Osteoblast (primary cell): ENCODE measurements at regions not wholly inside any gene's neighbourhood (a gene's known extent, or its start where the extent isn't known, plus 50 kb on each side); places are given as distances from the start of the nearest gene placed in this dataset.
"Not testable (repeated sequence)": the region's sequence is repeated elsewhere in the genome, so short reads cannot be mapped to it uniquely, and the experiment has no call there.

Experiments
- DNase-seq: peaks from one replicate; pipeline ENCODE4 v3.0.0; 2011; ENCODE audit warnings: low spot score, mixed read lengths; ENCODE audit not compliant: insufficient read length; ENCODE audit errors: missing footprints
- H2AFZ ChIP-seq: 2 replicates; pipeline ENCODE4 v1.6.0; 2011; ENCODE audit warnings: mild to moderate bottlenecking, low read length
- H3K27ac ChIP-seq: 2 replicates; pipeline ENCODE4 v1.5.1; 2011; ENCODE audit warnings: mild to moderate bottlenecking, low read depth, low read length, moderate library complexity
- H3K27me3 ChIP-seq: 2 replicates; pipeline ENCODE4 v1.6.0; 2012; ENCODE audit warnings: mild to moderate bottlenecking, control low read depth, inconsistent platforms, low read length, moderate library complexity; ENCODE audit not compliant: insufficient read depth
- H3K36me3 ChIP-seq: 2 replicates; pipeline ENCODE4 v1.5.1; 2011; ENCODE audit warnings: mild to moderate bottlenecking, low read length, control low read depth, moderate library complexity; ENCODE audit not compliant: insufficient read depth
- H3K4me1 ChIP-seq: 2 replicates; pipeline ENCODE4 v1.5.1; 2011; ENCODE audit warnings: mild to moderate bottlenecking, low read length, control low read depth, moderate library complexity; ENCODE audit not compliant: insufficient read depth
- H3K4me2 ChIP-seq: 2 replicates; pipeline ENCODE4 v1.6.0; 2011; ENCODE audit warnings: mild to moderate bottlenecking, low read length; ENCODE audit not compliant: insufficient read depth
- H3K4me3 ChIP-seq: fragments of 200-600 bp; sonication (generic); 3 replicates; pipeline ENCODE4 v1.5.1; 2012; ENCODE audit warnings: mild to moderate bottlenecking, low read length, inconsistent platforms; ENCODE audit not compliant: insufficient read depth
- H3K79me2 ChIP-seq: 2 replicates; pipeline ENCODE4 v1.6.0; 2012; ENCODE audit warnings: mild to moderate bottlenecking, low read length, control low read depth, inconsistent platforms; ENCODE audit not compliant: insufficient read depth
- H3K9me3 ChIP-seq: 2 replicates; pipeline ENCODE4 v1.5.1; 2011; ENCODE audit warnings: low read depth, low read length, control low read depth
- H4K20me1 ChIP-seq: 2 replicates; pipeline ENCODE4 v1.6.0; 2012; ENCODE audit warnings: mild to moderate bottlenecking, low read length, control low read depth; ENCODE audit not compliant: insufficient read depth
- TF ChIP-seq, protein P1 (sequence below): IDR thresholded peaks from 2 replicates; pipeline ENCODE4 v1.5.1; 2011; ENCODE audit warnings: mild to moderate bottlenecking, low read depth, low read length, moderate library complexity; ENCODE audit errors: extremely low read depth

DNA sequence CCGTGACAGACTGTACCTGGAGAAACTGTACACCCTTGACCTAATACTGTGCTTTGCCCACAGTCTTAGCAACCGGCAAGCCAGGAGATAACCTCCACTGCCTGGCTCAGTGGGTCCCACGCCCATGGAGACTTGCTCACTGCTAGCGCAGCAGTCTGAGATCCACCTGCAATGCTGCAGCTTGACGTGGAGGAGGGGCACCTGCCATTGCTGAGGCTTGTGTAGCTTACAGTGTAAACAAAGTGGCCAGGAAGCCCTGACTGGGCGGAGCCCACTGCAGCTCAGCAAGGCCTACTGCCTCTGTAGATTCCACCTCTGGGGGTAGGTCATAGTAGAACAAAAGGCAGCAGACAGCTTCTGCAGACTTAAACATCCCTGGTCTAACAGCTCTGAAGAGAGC is 189.3 kb downstream of the EDEM1 start:
- H3K4me2 ChIP-seq, result no peak overlapping the region
- DNase-seq, result no peak
- no peak overlapping the region for H3K4me3 ChIP-seq
- TF ChIP-seq, protein P1, sequence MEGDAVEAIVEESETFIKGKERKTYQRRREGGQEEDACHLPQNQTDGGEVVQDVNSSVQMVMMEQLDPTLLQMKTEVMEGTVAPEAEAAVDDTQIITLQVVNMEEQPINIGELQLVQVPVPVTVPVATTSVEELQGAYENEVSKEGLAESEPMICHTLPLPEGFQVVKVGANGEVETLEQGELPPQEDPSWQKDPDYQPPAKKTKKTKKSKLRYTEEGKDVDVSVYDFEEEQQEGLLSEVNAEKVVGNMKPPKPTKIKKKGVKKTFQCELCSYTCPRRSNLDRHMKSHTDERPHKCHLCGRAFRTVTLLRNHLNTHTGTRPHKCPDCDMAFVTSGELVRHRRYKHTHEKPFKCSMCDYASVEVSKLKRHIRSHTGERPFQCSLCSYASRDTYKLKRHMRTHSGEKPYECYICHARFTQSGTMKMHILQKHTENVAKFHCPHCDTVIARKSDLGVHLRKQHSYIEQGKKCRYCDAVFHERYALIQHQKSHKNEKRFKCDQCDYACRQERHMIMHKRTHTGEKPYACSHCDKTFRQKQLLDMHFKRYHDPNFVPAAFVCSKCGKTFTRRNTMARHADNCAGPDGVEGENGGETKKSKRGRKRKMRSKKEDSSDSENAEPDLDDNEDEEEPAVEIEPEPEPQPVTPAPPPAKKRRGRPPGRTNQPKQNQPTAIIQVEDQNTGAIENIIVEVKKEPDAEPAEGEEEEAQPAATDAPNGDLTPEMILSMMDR, result no peak
- no peaks in the 10 kb centered on the region for H3K36me3 ChIP-seq
- H2AFZ ChIP-seq, result no peak overlapping the region
- H3K79me2 ChIP-seq, result no peaks in the 10 kb centered on the region
- H3K27ac ChIP-seq, result no peak overlapping the region
- no peaks in the 10 kb centered on the region for H4K20me1 ChIP-seq
- no peaks in the 10 kb centered on the region for H3K9me3 ChIP-seq
- H3K27me3 ChIP-seq, result no peaks in the 10 kb centered on the region
- H3K4me1 ChIP-seq, result no peaks in the 10 kb centered on the region

DNA sequence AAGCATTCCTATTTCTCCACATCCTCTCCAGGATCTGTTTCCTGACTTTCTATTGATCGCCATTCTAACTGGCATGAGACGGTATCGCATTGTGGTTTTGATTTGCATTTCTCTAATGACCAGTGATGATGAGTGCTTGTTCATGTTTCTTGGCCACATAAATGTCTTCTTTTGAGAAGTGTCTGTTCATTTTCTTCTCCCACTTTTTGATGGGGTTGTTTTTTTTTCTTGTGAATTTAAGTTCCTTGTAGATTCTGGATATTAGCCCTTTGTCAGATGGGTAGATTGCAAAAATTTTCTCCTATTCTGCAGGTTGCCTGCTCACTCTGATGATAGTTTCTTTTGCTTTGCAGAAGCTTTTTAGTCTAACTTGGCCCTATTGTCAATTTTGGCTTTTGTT is 191.8 kb downstream of the EDEM1 start:
- H3K9me3 ChIP-seq, H3K27me3 ChIP-seq, H3K4me1 ChIP-seq, H3K27ac ChIP-seq, H3K36me3 ChIP-seq, H3K4me3 ChIP-seq, H2AFZ ChIP-seq, H3K4me2 ChIP-seq, DNase-seq, H3K79me2 ChIP-seq, H4K20me1 ChIP-seq: not testable (repeated sequence)

DNA sequence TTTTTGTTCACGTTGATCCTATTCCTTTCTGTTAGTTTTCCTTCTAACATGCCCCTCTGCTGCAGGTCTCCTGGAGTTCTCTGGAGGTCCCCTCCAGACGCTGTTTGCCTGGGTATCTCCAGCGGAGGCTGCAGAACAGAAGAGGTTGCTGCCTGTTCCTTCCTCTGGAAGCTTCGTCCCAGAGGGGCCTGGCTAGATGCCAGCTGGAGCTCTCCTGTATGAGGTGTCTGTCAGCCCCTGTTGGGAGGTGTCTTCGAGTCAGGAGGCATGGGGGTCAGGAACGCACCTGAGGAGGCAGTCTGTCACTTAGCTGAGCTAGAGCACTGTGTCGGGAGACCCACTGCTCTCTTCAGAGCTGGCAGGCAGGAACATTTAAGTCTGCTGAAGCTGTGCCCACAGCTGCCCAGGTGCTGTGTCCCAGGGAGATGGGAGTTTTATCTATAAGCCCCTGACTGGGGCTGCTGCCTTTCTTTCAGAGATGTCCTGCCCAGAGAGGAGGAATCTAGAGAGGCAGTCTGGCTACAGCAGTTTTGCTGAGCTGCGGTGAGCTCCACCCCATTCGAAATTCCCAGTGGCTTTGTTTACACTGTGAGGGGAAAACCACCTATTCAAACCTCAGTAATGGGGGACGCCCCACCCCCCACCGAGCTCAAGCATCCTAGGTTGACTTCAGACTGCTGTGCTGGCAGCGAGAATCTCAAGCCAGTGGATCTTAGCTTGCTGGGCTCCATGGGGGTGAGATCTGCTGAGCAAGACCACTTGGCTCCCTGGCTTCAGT is 196.2 kb downstream of the EDEM1 start:
- DNase-seq, H3K36me3 ChIP-seq, H3K79me2 ChIP-seq, H4K20me1 ChIP-seq, H3K4me1 ChIP-seq, H3K4me3 ChIP-seq, H2AFZ ChIP-seq, H3K9me3 ChIP-seq, H3K27me3 ChIP-seq, H3K4me2 ChIP-seq, H3K27ac ChIP-seq: not testable (repeated sequence)

DNA sequence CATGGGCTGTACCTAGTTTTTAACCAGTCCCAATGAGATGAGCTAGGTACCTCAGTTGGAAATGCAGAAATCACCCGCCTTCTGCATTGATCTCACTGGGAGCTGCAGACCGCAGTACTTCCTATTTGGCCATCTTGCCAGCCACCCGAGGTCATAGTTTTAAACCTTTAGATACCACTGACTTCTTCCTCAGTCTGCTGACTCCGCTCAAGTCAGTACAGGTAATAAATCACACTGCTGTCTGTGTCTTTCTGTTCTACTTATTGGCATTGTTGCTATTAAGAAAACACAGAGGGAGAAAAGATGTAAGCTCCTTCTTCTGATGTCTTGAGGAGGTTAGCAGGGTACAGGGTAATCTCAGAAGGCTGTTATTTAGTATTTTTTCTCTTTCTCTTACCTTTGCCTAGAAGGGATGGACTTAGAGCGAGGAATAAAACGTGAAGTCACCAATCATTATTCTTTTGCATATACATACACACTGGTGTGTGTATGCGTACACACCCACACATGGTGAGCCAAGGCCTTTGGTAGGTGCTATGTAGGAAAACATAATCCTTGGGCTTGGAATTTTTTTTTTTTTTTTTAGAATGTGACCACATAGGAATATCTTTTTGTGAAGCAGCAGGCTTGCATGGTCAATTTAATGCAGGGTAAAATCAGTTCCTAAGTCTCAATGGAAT is 197.2 kb downstream of the EDEM1 start:
- Histone ChIP-seq H3K4me1 (no peaks in the 10 kb centered on the region), H3K79me2 (no peaks in the 10 kb centered on the region), H2AFZ (no peak overlapping the region), H3K36me3 (no peaks in the 10 kb centered on the region), H3K27me3 (no peaks in the 10 kb centered on the region), H4K20me1 (no peaks in the 10 kb centered on the region), H3K9me3 (no peaks in the 10 kb centered on the region), H3K27ac (no peak overlapping the region), H3K4me2 (no peak overlapping the region), H3K4me3 (no peak overlapping the region)
- DNase-seq, result no peak
- TF ChIP-seq, protein P1, result no peak

DNA sequence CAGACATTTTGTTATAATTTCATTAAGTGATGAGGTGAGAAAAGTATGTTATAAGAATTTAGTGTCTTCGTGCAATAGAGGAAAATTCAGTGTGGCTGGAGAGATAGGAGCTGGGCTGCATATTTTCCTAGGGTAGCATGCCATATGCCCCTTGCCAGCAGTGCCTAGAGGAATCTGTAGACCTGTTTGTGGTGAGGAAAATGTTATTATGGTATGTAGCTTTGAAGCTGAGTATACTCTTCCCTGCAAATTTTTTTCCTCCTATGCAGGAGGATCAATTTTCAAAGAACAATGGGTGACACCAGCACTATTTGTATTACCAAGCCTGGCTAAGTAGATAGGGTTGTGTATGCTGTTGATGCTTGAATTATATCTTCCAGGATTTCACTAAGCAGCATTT is 200.6 kb downstream of the EDEM1 start:
- no peaks in the 10 kb centered on the region for H3K27me3 ChIP-seq
- no peaks in the 10 kb centered on the region for H3K36me3 ChIP-seq
- no peak overlapping the region for H3K4me3 ChIP-seq
- TF ChIP-seq, protein P1, result no peak
- DNase-seq, result no peak
- no peaks in the 10 kb centered on the region for H4K20me1 ChIP-seq
- H3K4me1 ChIP-seq, result no peaks in the 10 kb centered on the region
- H3K27ac ChIP-seq, result no peak overlapping the region
- H3K4me2 ChIP-seq, result no peak overlapping the region
- H3K9me3 ChIP-seq, result peaks cover 2% of the 10 kb centered on the region
- H2AFZ ChIP-seq, result no peak overlapping the region
- H3K79me2 ChIP-seq, result no peaks in the 10 kb centered on the region
